SK-N-MC (cell line): ENCODE measurements at regions not wholly inside any gene's neighbourhood (a gene's known extent, or its start where the extent isn't known, plus 50 kb on each side); places are given as distances from the start of the nearest gene placed in this dataset.

ENCODE experiments used
- EZH2 ChIP-seq: fragments of 200-600 bp; sonication (generic); IDR thresholded peaks from one replicate; pipeline ENCODE4 v1.6.1; 2017; ENCODE audit warnings: antibody characterized with exemption
- POLR2AphosphoS5 ChIP-seq: IDR thresholded peaks from 2 replicates; pipeline ENCODE4 v1.6.1; 2012; ENCODE audit warnings: mild to moderate bottlenecking, low read depth, low read length, borderline replicate concordance

GRCh38 chr3:76683256-76683655 lies 356.6 kb upstream of the ROBO2 start:
- TF ChIP-seq POLR2AphosphoS5 (no peak), EZH2 (no peak)
